ENCODE measurements at regions not wholly inside any gene's neighbourhood (a gene's known extent, or its start where the extent isn't known, plus 50 kb on each side); places are given as distances from the start of the nearest gene placed in this dataset.

DNA sequence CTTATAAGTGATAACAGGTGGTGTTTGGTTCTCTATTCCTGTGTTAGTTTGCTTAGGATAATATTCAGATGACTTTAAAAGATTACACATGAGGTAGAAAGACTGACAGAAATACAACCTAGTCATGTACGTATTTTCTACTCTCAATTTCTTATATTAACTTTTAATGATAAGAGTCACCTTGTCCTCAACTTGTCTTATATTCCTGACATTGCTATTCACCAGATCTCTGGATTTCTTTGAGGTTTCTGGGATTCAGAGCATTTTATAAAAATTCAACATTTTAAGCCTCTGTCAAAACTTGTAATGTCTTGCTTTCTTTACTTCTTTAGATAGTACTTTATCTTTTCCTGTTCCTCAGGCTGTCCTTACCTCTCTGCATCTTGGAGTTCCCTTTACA is 234.2 kb downstream of the TBX15 start:
- H4K20me1 ChIP-seq (ENCODE audit: insufficient read depth, low read length), result no peaks in the 10 kb centered on the region
- H3K79me2 ChIP-seq (ENCODE audit: insufficient read depth, low read length), result no peaks in the 10 kb centered on the region
- H3F3A ChIP-seq (ENCODE audit: insufficient read depth, low read length), result no peaks in the 10 kb centered on the region
- no peak for TF ChIP-seq EZH2 (IDR thresholded peaks at IDR 0.05; ENCODE audit: borderline replicate concordance, low read length)
- no peak for TF ChIP-seq CTCF (IDR thresholded peaks at IDR 0.05; ENCODE audit: low read length)
- no peaks in the 10 kb centered on the region for H3K9me2 ChIP-seq (ENCODE audit: low read depth, low read length)
- H3K4me3 ChIP-seq (ENCODE audit: low read depth, low read length, poor library complexity, severe bottlenecking), result no peak overlapping the region
- no peaks in the 10 kb centered on the region for H3K27me3 ChIP-seq (ENCODE audit: insufficient read depth, low read length)
- H3K4me2 ChIP-seq (ENCODE audit: low read length), result no peak overlapping the region
- no peak overlapping the region for H2AFZ ChIP-seq (ENCODE audit: low read length)
- H3K27ac ChIP-seq (ENCODE audit: low read depth, low read length, poor library complexity, severe bottlenecking), result no peak overlapping the region
- no peaks in the 10 kb centered on the region for H3K36me3 ChIP-seq (ENCODE audit: insufficient read depth, low read length)
- H3K9ac ChIP-seq (ENCODE audit: low read length), result no peak overlapping the region
- no peaks in the 10 kb centered on the region for H3K4me1 ChIP-seq (ENCODE audit: insufficient read depth, low read length, severe bottlenecking)
- H3K9me3 ChIP-seq (ENCODE audit: low read length), result no peaks in the 10 kb centered on the region

DNA sequence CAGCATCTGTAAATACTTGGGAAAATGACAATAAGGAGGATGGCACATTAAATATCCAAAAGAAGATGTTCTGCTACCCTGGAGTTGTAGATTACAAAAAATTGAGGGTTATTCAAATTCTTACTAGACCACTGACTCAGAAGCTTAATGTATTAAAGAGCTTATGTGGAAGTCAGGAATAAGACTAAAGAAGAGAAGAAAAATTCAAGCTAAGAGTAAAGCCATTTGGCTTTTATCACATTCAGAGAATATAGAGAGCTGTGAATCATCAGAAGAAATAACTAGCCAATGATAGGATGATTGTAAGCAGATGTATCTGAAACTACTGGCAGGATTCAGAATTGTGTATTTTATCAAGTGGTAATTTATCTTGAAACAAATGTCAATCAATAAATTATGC is 237.0 kb downstream of the TBX15 start:
- Histone ChIP-seq H3K9ac (ENCODE audit: low read length) (no peak overlapping the region), H4K20me1 (ENCODE audit: insufficient read depth, low read length) (no peaks in the 10 kb centered on the region), H3K4me2 (ENCODE audit: low read length) (no peak overlapping the region), H3K79me2 (ENCODE audit: insufficient read depth, low read length) (no peaks in the 10 kb centered on the region), H2AFZ (ENCODE audit: low read length) (no peak overlapping the region), H3K4me1 (ENCODE audit: insufficient read depth, low read length, severe bottlenecking) (no peaks in the 10 kb centered on the region), H3K9me2 (ENCODE audit: low read depth, low read length) (no peaks in the 10 kb centered on the region), H3K4me3 (ENCODE audit: low read depth, low read length, poor library complexity, severe bottlenecking) (no peak overlapping the region), H3K27ac (ENCODE audit: low read depth, low read length, poor library complexity, severe bottlenecking) (no peak overlapping the region), H3F3A (ENCODE audit: insufficient read depth, low read length) (no peaks in the 10 kb centered on the region), H3K9me3 (ENCODE audit: low read length) (no peaks in the 10 kb centered on the region), H3K36me3 (ENCODE audit: insufficient read depth, low read length) (no peaks in the 10 kb centered on the region), H3K27me3 (ENCODE audit: insufficient read depth, low read length) (no peaks in the 10 kb centered on the region)
- TF ChIP-seq EZH2 (IDR thresholded peaks at IDR 0.05; ENCODE audit: borderline replicate concordance, low read length) (no peak), CTCF (IDR thresholded peaks at IDR 0.05; ENCODE audit: low read length) (no peak)

- no peak overlapping the region for H3K27ac ChIP-seq (ENCODE audit: low read depth, low read length, poor library complexity, severe bottlenecking)
- no peak overlapping the region for H3K4me3 ChIP-seq (ENCODE audit: low read depth, low read length, poor library complexity, severe bottlenecking)
- no peaks in the 10 kb centered on the region for H3K27me3 ChIP-seq (ENCODE audit: insufficient read depth, low read length)
- H3K36me3 ChIP-seq (ENCODE audit: insufficient read depth, low read length), result no peaks in the 10 kb centered on the region
- no peaks in the 10 kb centered on the region for H4K20me1 ChIP-seq (ENCODE audit: insufficient read depth, low read length)
- no peaks in the 10 kb centered on the region for H3K79me2 ChIP-seq (ENCODE audit: insufficient read depth, low read length)
- TF ChIP-seq CTCF (IDR thresholded peaks at IDR 0.05; ENCODE audit: low read length), result no peak
- no peak for TF ChIP-seq EZH2 (IDR thresholded peaks at IDR 0.05; ENCODE audit: borderline replicate concordance, low read length)
- H3K4me1 ChIP-seq (ENCODE audit: insufficient read depth, low read length, severe bottlenecking), result no peaks in the 10 kb centered on the region
- H3K9ac ChIP-seq (ENCODE audit: low read length), result no peak overlapping the region
- H2AFZ ChIP-seq (ENCODE audit: low read length), result no peak overlapping the region
- no peaks in the 10 kb centered on the region for H3K9me3 ChIP-seq (ENCODE audit: low read length)
- H3K9me2 ChIP-seq (ENCODE audit: low read depth, low read length), result no peaks in the 10 kb centered on the region
- H3K4me2 ChIP-seq (ENCODE audit: low read length), result no peak overlapping the region
- no peaks in the 10 kb centered on the region for H3F3A ChIP-seq (ENCODE audit: insufficient read depth, low read length)
Observed at GRCh38 chr1:118744420-118744819, 243.7 kb downstream of the TBX15 start.
